GM19372 (cell line): ENCODE measurements at regions not wholly inside any gene's neighbourhood (a gene's known extent, or its start where the extent isn't known, plus 50 kb on each side); places are given as distances from the start of the nearest gene placed in this dataset.
"Not testable (repeated sequence)": the region's sequence is repeated elsewhere in the genome, so short reads cannot be mapped to it uniquely, and the experiment has no call there.

ENCODE experiments used
- ATAC-seq: cut with Tn5 transposase; IDR thresholded peaks from one replicate; pipeline ENCODE4 v1.9.1; 2021; ENCODE audit warnings: mild to moderate bottlenecking, low read depth, moderate library complexity; ENCODE audit not compliant: unreplicated experiment

DNA sequence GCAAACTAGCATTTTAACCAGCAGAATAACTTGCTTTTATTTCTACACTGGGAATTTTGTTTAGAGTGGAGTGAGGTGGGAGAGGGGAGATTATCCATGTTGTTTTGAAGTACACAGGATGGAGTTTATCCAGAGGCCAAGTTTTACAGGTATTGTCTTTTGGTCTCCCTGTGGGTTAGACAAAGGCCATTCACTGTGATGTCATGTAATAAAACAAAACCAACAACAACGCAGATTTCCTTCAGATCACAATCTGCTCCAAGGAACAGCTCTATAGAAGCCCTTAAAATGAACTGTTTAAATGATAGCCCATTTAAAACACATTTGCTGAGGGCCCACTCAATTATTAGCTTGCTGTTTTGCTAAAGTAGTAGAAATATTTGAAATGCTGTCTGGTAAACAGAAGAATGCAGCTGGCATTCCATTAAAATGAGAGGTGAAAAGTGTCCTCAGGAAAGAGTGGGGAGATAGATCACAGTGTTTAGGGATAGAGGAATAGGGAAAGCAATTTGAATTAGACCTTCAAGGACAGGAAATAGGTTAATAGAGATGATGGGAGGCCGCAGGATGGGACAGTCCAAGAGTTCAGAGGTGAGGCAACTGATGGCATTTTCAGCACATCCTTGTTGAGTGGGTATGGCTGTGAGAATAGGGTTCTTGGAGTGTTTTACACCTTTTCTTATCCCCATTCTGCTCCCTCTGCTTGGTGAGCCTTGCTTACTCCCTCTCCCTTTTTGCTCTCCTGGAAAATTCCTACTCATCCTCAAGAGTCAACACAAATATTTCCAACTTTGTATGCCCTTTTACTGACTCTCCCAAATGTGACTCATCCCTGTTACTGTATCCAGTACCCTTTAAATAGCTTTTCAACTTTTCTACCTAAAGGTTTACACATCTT, 140.1 kb upstream of the NR3C1 start:
- ATAC-seq, result no peak

GRCh38 chr5:143542798-143543144, 139.3 kb upstream of the NR3C1 start:
- ATAC-seq, result no peak

DNA sequence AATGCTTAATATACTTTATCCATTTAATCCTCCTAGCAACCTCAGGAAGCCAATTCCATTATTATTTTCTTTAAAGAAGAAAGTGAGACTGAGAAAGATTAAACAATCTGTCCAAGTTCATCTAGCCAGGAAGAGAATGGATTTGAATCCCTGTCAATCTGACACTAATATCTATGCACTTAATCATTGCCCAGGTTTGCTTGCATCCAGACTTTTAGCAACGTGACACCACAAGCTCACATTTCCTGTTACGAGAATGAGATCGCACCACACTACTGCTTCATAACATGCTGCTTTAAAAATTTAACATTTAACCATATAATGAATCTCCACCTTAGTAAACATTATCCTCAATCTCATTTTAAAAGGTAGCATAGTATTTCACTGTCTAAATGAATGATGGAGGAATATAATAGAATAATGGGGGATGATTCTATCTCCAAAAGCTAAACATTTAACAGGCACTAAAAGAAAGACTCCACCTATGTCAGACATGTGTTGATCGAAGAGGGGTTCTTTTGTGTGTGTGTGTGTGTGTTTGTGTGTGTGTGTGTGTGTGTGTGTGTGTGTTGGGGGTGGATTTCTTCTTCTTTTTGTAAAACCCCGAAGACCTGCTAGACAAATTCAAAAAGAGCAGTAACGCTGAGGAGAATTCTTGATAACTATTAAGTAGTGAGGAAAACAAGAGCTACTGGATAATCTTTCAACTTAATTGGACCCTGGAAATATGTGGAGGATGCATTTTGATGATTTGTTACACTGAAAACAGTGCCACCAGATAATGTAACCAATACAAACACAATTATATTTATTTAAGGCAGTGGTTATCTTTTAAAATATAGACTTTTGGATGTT, 138.7 kb upstream of the NR3C1 start:
- no peak for ATAC-seq

- ATAC-seq, result no peak
Measured at GRCh38 chr5:143539742-143540141, 136.3 kb upstream of the NR3C1 start.

- ATAC-seq, result no peak
Measured at GRCh38 chr5:143537056-143537455, 133.6 kb upstream of the NR3C1 start.

DNA sequence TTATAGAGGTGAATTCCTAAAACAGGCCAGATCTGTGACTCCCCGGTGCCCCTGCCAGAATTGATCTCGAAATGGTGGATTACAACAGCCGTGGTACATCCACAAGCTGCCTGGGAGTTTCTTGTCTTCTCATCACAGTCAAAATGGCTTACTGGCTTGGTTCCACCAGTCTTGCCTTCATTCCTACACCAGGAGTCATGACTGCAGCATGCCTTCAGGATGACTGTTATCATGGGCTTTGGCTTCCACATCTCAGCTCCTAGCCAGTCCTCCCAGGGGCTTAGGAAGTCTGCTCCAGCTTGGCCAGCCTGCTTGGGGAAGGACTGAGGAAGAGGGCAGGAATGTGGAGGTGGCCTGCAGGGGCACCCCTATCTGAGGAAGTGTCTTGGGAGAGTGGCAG, 132.9 kb upstream of the NR3C1 start:
- no peak for ATAC-seq

DNA sequence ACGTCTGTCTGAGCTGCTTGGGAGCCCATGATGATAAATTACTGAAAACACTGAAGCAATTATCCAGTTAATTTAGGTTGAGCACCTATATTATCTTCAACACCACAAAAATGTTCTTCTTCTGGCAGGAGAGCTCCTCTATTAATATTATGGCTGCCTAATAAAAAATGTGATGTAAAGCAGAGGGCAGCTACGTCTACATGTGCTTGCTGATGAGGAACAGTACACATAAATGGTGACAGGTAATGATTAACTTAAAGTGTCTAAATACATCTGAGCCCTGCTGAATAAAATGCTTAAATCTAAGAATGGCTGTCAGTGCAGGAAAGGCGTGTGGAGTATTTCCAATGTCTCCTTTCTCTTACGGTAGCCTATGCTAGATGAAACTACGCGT, 131.3 kb upstream of the NR3C1 start:
- ATAC-seq, result no peak

DNA sequence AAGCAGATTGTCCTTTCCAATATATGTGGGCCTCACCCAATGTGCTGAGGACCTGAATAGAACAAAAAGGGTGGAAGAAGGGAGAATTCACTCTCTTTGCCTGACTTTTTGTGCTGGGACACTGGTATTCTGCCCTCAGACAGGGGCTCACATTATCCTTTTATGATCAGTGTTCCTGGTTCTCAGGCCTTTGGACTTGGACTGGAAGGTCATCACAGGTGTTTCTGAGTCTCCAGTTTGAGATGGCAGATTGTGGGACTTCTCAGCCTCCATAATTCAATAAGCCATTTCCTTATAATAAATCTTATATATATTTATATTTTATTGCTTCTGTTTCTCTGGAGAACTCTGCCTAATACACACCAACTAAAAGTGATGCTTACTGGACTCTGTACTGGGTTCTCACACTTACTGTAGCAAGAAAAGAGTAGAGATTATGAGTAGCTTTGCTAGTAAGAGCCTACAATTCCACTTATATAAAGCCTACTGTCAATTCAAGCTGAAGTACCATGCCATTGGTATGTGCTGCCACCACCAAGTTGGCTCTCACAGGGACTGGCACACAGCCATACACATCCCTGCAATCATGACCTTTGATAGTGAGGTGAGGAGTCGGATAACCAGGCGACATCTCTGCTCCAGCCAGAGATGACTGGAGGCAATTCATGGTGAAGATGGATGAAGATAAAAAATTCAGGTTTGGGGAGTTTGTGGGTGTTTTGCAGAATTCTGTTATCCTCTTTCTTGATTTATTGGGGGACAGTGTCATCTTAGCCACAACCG, 130.7 kb upstream of the NR3C1 start:
- ATAC-seq, result no peak

DNA sequence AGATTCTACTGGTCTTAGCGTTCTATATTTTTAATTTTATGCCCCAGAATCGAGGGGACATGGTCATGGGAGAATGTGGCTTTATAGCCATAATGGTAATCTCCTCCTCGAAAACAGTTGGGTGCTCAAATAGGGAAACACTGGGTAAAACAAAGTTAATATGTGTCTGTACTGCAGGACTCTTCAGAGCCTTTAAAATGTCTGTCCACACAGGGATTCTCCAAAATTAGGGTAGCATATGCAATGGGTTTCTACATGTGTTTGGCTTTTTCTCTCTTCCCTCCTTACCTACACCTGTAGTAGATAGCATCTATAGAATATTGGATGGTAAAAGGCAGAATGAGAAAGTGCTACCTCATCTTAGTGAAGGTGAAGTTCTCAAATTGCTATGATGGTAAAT, 130.0 kb upstream of the NR3C1 start:
- ATAC-seq, result no peak

- no peak for ATAC-seq
Measured at GRCh38 chr5:143527808-143528207, 124.3 kb upstream of the NR3C1 start.

DNA sequence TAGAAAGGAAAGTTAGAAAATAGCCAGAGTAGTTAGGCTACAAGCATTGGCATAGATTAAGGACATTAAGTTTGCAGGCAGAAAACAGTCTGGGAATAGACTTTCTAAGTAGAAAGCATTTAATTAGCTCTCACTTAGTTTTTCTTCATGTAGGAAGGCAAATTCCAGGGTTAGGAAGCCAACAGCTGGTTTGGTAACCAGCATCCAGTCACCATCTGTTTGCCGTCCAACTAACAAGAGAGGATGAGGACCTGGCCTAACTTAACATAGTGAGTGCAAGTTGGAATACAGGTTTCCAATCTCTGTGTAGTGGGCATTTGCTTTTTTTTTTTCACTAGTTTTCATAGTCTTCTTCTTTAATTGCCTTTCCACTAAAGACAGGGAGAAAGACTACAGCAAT, 121.7 kb upstream of the NR3C1 start:
- no peak for ATAC-seq

- no peak for ATAC-seq
Measured at GRCh38 chr5:143524338-143524945, 121.0 kb upstream of the NR3C1 start.

DNA sequence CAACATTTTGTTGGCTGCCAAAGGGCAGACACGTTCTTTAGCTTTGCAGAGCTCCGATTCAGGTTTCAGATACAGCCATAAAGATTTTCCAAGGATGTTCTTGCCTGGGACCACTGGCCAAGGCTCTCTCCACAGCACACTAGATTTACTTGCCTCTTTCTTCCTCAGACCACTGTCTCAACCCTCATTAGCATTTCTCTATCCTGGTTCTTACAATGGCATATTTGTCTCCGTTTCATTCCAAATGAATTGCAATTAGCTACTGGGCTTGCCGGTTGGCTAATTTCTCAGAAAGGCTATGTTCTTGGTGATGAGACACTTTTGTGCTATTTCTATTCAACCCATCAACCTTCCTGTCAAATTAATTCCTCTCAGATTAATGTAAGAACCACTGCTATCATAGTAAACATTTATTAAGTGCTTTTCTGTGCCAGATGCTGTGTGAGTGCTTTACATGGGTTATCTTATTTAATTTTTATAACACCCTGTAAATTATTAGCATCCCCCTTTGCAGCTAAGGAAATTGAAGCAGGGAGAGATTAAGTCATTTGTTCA, 118.4 kb upstream of the NR3C1 start:
- no peak for ATAC-seq

DNA sequence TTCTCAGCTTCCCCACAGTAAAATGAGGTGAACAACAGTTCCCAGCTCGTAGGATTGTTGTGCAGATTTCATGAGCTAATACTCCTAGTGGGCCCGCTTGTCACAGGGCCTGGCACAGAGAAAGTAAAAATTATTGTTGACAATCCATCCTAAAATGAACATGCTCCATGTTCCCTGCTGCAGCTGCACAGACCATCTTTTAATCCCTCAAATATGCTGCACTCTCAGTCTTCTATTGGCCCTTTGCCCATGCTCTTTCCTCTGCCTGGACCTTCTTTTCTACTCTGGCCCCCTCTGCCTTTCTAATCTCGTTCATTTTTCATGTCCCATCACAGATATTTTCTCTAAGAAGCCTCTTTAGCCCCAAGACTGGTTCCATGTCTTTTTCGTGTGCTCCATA, 117.7 kb upstream of the NR3C1 start:
- ATAC-seq, result no peak

GRCh38 chr5:143519215-143519614, 115.7 kb upstream of the NR3C1 start:
- not testable (repeated sequence) for ATAC-seq

DNA sequence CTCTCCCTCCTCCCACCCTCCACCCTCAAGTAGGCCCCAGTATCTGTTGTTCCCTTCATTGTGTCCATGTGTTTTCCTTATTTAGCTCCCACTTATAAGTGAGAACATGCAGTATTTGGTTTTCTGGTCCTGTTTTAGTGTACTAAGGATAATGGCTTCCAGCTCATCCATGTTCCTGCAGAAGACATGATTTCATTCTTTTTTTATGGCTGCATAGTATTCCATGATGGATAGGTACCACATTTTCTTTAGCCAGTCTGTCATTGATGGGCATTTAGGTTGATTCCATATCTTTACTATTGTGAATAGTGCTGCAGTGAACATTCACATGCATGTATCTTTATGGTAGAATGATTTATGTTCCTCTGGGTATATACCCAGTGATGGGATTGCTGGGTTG, 114.3 kb upstream of the NR3C1 start:
- ATAC-seq, result not testable (repeated sequence)

DNA sequence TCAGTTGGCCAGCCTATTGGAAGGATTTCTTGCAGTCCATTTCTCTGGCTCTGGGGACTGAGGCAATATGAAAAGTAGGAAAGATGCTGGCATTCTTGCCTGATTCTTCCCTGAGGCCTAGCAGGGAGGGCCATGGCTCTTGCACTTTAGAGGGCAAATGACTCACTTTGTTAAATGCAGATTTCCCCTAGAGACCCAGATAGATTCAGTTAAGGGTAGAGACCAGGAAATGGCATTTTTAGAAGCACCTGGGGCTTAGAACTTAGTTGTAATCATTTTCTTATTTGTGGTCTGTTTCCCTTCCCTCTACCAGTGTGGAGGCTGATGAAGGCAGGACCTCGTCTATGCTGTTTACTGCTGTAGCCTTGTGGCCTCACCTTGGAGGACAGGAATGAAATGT, 112.8 kb upstream of the NR3C1 start:
- no peak for ATAC-seq

GRCh38 chr5:143515829-143516228, 112.3 kb upstream of the NR3C1 start:
- no peak for ATAC-seq

- ATAC-seq, result no peak
Measured at GRCh38 chr5:143514616-143515335, 111.3 kb upstream of the NR3C1 start.

DNA sequence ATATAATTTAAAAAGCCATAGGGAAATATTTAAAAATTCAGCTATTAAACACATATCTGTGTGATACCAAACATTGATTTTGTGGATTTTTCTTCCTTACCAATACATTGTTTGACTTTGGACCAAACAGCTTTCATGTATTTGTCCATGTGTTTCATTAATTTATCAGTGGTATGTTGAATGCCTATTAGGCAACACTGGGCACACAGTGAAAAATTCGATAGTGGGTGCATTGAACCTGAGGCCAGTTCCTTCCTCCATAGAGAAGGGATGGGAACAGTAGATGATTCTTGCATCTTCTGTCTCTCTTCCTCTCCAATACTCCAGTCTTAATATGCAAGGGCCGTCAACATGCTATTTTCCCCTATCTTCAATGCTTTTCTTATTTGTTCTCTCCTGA, 110.2 kb upstream of the NR3C1 start:
- no peak for ATAC-seq
